ENCODE measurements at regions not wholly inside any gene's neighbourhood (a gene's known extent, or its start where the extent isn't known, plus 50 kb on each side); places are given as distances from the start of the nearest gene placed in this dataset.

DNA sequence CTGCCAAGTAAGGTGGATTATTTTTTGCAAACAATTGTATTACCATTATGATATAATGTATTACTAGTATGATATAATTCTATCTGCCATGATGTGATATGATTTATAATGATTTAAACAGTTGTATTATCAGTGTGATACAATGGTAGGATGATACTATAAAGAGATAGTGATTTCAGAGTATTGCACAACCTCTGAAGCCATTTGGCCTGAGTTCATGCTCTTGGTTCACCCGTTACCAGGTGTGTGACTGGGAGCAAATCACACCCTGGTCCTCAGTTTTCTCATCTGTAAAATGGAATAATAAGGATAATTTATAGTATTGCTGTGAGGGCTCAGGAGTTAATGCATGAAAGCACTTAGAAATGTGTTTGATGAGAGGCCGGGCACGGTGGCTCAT is 905.0 kb upstream of the RBFOX1 start:
- Mint-ChIP-seq H3K27ac (no peak overlapping the region), H3K4me1 (peaks cover 3% of the 10 kb centered on the region; the same call in 1 of the 3 replicates), H3K36me3 (ENCODE audit: low read depth) (peaks cover 4% of the 10 kb centered on the region; the same call in 1 of the 3 replicates), H3K4me3 (no peak overlapping the region), H3K9me3 (peaks cover 7% of the 10 kb centered on the region), H3K27me3 (ENCODE audit: insufficient read depth, low read depth, poor library complexity) (no peaks in the 10 kb centered on the region)
- H3K27me3 ChIP-seq (ENCODE audit: insufficient read depth): no peaks in the 10 kb centered on the region
- no peaks in the 10 kb centered on the region for H3K4me1 ChIP-seq (ENCODE audit: insufficient read depth)
- H3K79me2 ChIP-seq (replicated peaks; ENCODE audit: insufficient read depth): no peaks in the 10 kb centered on the region
- H3K27ac ChIP-seq (ENCODE audit: low read depth): no peak overlapping the region
- no peak overlapping the region for H2AFZ ChIP-seq
- TF ChIP-seq ETS1 (IDR thresholded peaks at IDR 0.05): no peak
- no peak for TF ChIP-seq EZH2 (IDR thresholded peaks at IDR 0.05; ENCODE audit: low read depth, unreplicated experiment)
- TF ChIP-seq JUNB (IDR thresholded peaks at IDR 0.05; ENCODE audit: unreplicated experiment): no peak
- no peak for TF ChIP-seq CREB1 (CRISPR knock-in tag; IDR thresholded peaks at IDR 0.05; ENCODE audit: low read depth)
- no peaks in the 10 kb centered on the region for H3K9me2 ChIP-seq (ENCODE audit: insufficient read depth)
- H4K20me1 ChIP-seq (replicated peaks; ENCODE audit: insufficient read depth): no peaks in the 10 kb centered on the region
- H3K36me3 ChIP-seq (ENCODE audit: insufficient read depth): no peaks in the 10 kb centered on the region; the same call in 1 of the 2 replicates
- no peak overlapping the region for H3K4me3 ChIP-seq
- H3K4me2 ChIP-seq: no peak overlapping the region
- DNase-seq (ENCODE audit: low spot score) (no peak), ATAC-seq (no peak)
- no peaks in the 10 kb centered on the region for H3F3A ChIP-seq (replicated peaks; ENCODE audit: low read depth)

DNA sequence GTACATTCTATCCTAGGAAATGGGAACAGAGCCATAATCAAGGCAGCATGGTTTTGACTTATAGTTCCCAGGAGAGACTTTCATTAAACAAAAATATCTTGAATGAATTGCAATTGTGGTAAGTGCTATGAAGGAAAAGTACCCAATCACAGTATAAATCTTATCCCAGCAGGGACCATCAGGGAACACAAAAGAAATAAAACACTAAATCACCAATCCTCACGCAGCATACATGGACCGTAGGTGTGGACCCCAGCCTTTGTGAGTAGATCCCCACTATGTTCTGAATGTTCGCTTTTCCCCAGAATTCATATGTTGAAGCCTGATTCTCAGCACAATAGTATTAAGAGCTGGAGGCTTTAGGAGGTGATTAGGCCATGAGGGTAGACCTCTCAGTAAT is 925.0 kb upstream of the RBFOX1 start:
- Mint-ChIP-seq H3K27me3 (ENCODE audit: insufficient read depth, low read depth, poor library complexity) (peaks cover 5% of the 10 kb centered on the region), H3K9me3 (no peaks in the 10 kb centered on the region), H3K36me3 (ENCODE audit: low read depth) (no peaks in the 10 kb centered on the region)
- no peak for TF ChIP-seq ETS1 (IDR thresholded peaks at IDR 0.05)
- TF ChIP-seq EZH2 (IDR thresholded peaks at IDR 0.05; ENCODE audit: low read depth, unreplicated experiment): no peak
- TF ChIP-seq ZNF462 (CRISPR knock-in tag; IDR thresholded peaks at IDR 0.05): no peak
- TF ChIP-seq EZH2phosphoT487 (IDR thresholded peaks at IDR 0.05; ENCODE audit: unreplicated experiment): no peak
- no peak for TF ChIP-seq POLR2AphosphoS5 (IDR thresholded peaks at IDR 0.05; ENCODE audit: low read depth)
- TF ChIP-seq STAT1 (IDR thresholded peaks at IDR 0.05; ENCODE audit: unreplicated experiment): no peak
- TF ChIP-seq ZNF331 (CRISPR knock-in tag; IDR thresholded peaks at IDR 0.05; ENCODE audit: low read depth): no peak
- TF ChIP-seq CREB1 (CRISPR knock-in tag; IDR thresholded peaks at IDR 0.05; ENCODE audit: low read depth): no peak
- no peak for TF ChIP-seq NANOG (IDR thresholded peaks at IDR 0.05; ENCODE audit: borderline replicate concordance)
- TF ChIP-seq ZNF114 (CRISPR knock-in tag; IDR thresholded peaks at IDR 0.05): no peak
- TF ChIP-seq CTCF (conservative IDR thresholded peaks at IDR 0.05; ENCODE audit: low read depth in 2 of 2): no peak
- TF ChIP-seq JUNB (IDR thresholded peaks at IDR 0.05; ENCODE audit: unreplicated experiment): no peak

More for the DNA sequence above, 925.0 kb upstream of the RBFOX1 start:
- H3K4me3 ChIP-seq: no peak overlapping the region
- H3K4me3 Mint-ChIP-seq: no peak overlapping the region
- DNase-seq (ENCODE audit: low spot score): no peak
- no peaks in the 10 kb centered on the region for H4K20me1 ChIP-seq (replicated peaks; ENCODE audit: insufficient read depth)
- H3K79me2 ChIP-seq (replicated peaks; ENCODE audit: insufficient read depth): no peaks in the 10 kb centered on the region
- H3K4me2 ChIP-seq: no peak overlapping the region
- no peak overlapping the region for H2AFZ ChIP-seq
- H3K4me1 Mint-ChIP-seq: no peaks in the 10 kb centered on the region; the same call in 2 of the 3 replicates
- no peaks in the 10 kb centered on the region for H3K4me1 ChIP-seq (ENCODE audit: insufficient read depth)
- no peak overlapping the region for H3K27ac Mint-ChIP-seq
- H3K9me2 ChIP-seq (ENCODE audit: insufficient read depth): no peaks in the 10 kb centered on the region
- H3F3A ChIP-seq (replicated peaks; ENCODE audit: low read depth): no peaks in the 10 kb centered on the region
- no peak for ATAC-seq
- no peaks in the 10 kb centered on the region for H3K27me3 ChIP-seq (ENCODE audit: insufficient read depth)
- H3K36me3 ChIP-seq (ENCODE audit: insufficient read depth): no peaks in the 10 kb centered on the region
- no peak overlapping the region for H3K27ac ChIP-seq (ENCODE audit: low read depth)
